HUES48 (cell line): ENCODE measurements at regions not wholly inside any gene's neighbourhood (a gene's known extent, or its start where the extent isn't known, plus 50 kb on each side); places are given as distances from the start of the nearest gene placed in this dataset.
"Not testable (repeated sequence)": the region's sequence is repeated elsewhere in the genome, so short reads cannot be mapped to it uniquely, and the experiment has no call there.

Source experiments
- H3K27ac ChIP-seq: one replicate; pipeline ENCODE4 v1.7.0; 2013; ENCODE audit warnings: low read depth, low read length, inconsistent platforms
- H3K27me3 ChIP-seq: 2 replicates; pipeline ENCODE4 v1.6.1; 2013; ENCODE audit warnings: mild to moderate bottlenecking, low read length; ENCODE audit not compliant: control insufficient read depth, insufficient read depth
- H3K36me3 ChIP-seq: 2 replicates; pipeline ENCODE4 v1.6.1; 2013; ENCODE audit warnings: low read length; ENCODE audit not compliant: control insufficient read depth, insufficient read depth
- H3K4me1 ChIP-seq: 2 replicates; pipeline ENCODE4 v1.6.1; 2013; ENCODE audit warnings: mild to moderate bottlenecking, low read length; ENCODE audit not compliant: control insufficient read depth, insufficient read depth
- H3K4me3 ChIP-seq: 2 replicates; pipeline ENCODE4 v1.5.1; 2013; ENCODE audit warnings: mild to moderate bottlenecking, low read depth, low read length
- H3K9ac ChIP-seq: 2 replicates; pipeline ENCODE4 v1.6.1; 2013; ENCODE audit warnings: mild to moderate bottlenecking, low read depth, low read length, moderate library complexity
- H3K9me3 ChIP-seq: 2 replicates; pipeline ENCODE4 v1.6.1; 2013; ENCODE audit warnings: low read length; ENCODE audit not compliant: control insufficient read depth, insufficient read depth

GRCh38 chr6:10175362-10175761 is 239.5 kb downstream of the TFAP2A start:
- H3K9me3 ChIP-seq: no peaks in the 10 kb centered on the region
- H3K27ac ChIP-seq: no peak overlapping the region
- H3K27me3 ChIP-seq: no peaks in the 10 kb centered on the region
- no peak overlapping the region for H3K9ac ChIP-seq
- H3K4me3 ChIP-seq: no peak overlapping the region
- no peaks in the 10 kb centered on the region for H3K4me1 ChIP-seq
- no peaks in the 10 kb centered on the region for H3K36me3 ChIP-seq

- Histone ChIP-seq H3K36me3 (no peaks in the 10 kb centered on the region), H3K27ac (no peak overlapping the region), H3K27me3 (no peaks in the 10 kb centered on the region), H3K4me3 (no peak overlapping the region), H3K4me1 (no peaks in the 10 kb centered on the region), H3K9ac (no peak overlapping the region), H3K9me3 (no peaks in the 10 kb centered on the region)
These were observed 240.1 kb downstream of the TFAP2A start for GRCh38 chr6:10174761-10175160.

- no peaks in the 10 kb centered on the region for H3K4me1 ChIP-seq
- H3K9me3 ChIP-seq: no peaks in the 10 kb centered on the region
- H3K9ac ChIP-seq: no peak overlapping the region
- no peak overlapping the region for H3K4me3 ChIP-seq
- H3K36me3 ChIP-seq: no peaks in the 10 kb centered on the region
- H3K27ac ChIP-seq: no peak overlapping the region
- H3K27me3 ChIP-seq: no peaks in the 10 kb centered on the region
These were observed 240.8 kb downstream of the TFAP2A start for GRCh38 chr6:10174056-10174455.

- H3K9ac ChIP-seq, H3K4me3 ChIP-seq, H3K36me3 ChIP-seq, H3K27me3 ChIP-seq, H3K27ac ChIP-seq, H3K4me1 ChIP-seq, H3K9me3 ChIP-seq: not testable (repeated sequence)
These were observed 243.2 kb downstream of the TFAP2A start for GRCh38 chr6:10171706-10172105.

GRCh38 chr6:10170816-10171215 is 244.1 kb downstream of the TFAP2A start:
- no peaks in the 10 kb centered on the region for H3K36me3 ChIP-seq
- H3K4me1 ChIP-seq: peaks cover 3% of the 10 kb centered on the region; the same call in 1 of the 2 replicates
- no peak overlapping the region for H3K4me3 ChIP-seq
- H3K9me3 ChIP-seq: no peaks in the 10 kb centered on the region
- no peaks in the 10 kb centered on the region for H3K27me3 ChIP-seq
- H3K27ac ChIP-seq: no peak overlapping the region
- no peak overlapping the region for H3K9ac ChIP-seq

- peaks cover 17% of the 10 kb centered on the region for H3K4me1 ChIP-seq
- no peaks in the 10 kb centered on the region for H3K36me3 ChIP-seq
- no peak overlapping the region for H3K27ac ChIP-seq
- H3K9ac ChIP-seq: no peak overlapping the region
- no peaks in the 10 kb centered on the region for H3K27me3 ChIP-seq
- no peak overlapping the region for H3K4me3 ChIP-seq
- H3K9me3 ChIP-seq: no peaks in the 10 kb centered on the region
These were observed 248.8 kb downstream of the TFAP2A start for GRCh38 chr6:10166031-10166430.

GRCh38 chr6:10163203-10163962 is 251.5 kb downstream of the TFAP2A start:
- no peak overlapping the region for H3K27ac ChIP-seq
- no peaks in the 10 kb centered on the region for H3K9me3 ChIP-seq
- H3K4me1 ChIP-seq: peaks cover 17% of the 10 kb centered on the region
- H3K4me3 ChIP-seq: no peak overlapping the region
- no peak overlapping the region for H3K9ac ChIP-seq
- no peaks in the 10 kb centered on the region for H3K27me3 ChIP-seq
- no peaks in the 10 kb centered on the region for H3K36me3 ChIP-seq

- Histone ChIP-seq H3K4me3 (no peak overlapping the region), H3K4me1 (no peaks in the 10 kb centered on the region), H3K27me3 (no peaks in the 10 kb centered on the region), H3K9me3 (no peaks in the 10 kb centered on the region), H3K36me3 (no peaks in the 10 kb centered on the region), H3K27ac (no peak overlapping the region), H3K9ac (no peak overlapping the region)
These were observed 258.0 kb downstream of the TFAP2A start for GRCh38 chr6:10156875-10157274.

GRCh38 chr6:10154251-10154650 is 260.6 kb downstream of the TFAP2A start:
- Histone ChIP-seq H3K9me3 (no peaks in the 10 kb centered on the region), H3K9ac (no peak overlapping the region), H3K4me1 (no peaks in the 10 kb centered on the region), H3K27ac (no peak overlapping the region), H3K36me3 (no peaks in the 10 kb centered on the region), H3K4me3 (no peak overlapping the region), H3K27me3 (no peaks in the 10 kb centered on the region)

- no peaks in the 10 kb centered on the region for H3K36me3 ChIP-seq
- H3K9ac ChIP-seq: no peak overlapping the region
- no peaks in the 10 kb centered on the region for H3K27me3 ChIP-seq
- no peak overlapping the region for H3K4me3 ChIP-seq
- no peaks in the 10 kb centered on the region for H3K9me3 ChIP-seq
- H3K4me1 ChIP-seq: peaks cover 9% of the 10 kb centered on the region
- no peak overlapping the region for H3K27ac ChIP-seq
These were observed 263.5 kb downstream of the TFAP2A start for GRCh38 chr6:10151144-10151915.

- no peak overlapping the region for H3K4me3 ChIP-seq
- H3K27me3 ChIP-seq: no peaks in the 10 kb centered on the region
- no peaks in the 10 kb centered on the region for H3K9me3 ChIP-seq
- no peak overlapping the region for H3K9ac ChIP-seq
- no peak overlapping the region for H3K27ac ChIP-seq
- no peaks in the 10 kb centered on the region for H3K36me3 ChIP-seq
- peaks cover 9% of the 10 kb centered on the region for H3K4me1 ChIP-seq
These were observed 265.3 kb downstream of the TFAP2A start for GRCh38 chr6:10149603-10150002.
